ENCODE measurements at regions not wholly inside any gene's neighbourhood (a gene's known extent, or its start where the extent isn't known, plus 50 kb on each side); places are given as distances from the start of the nearest gene placed in this dataset.

GRCh38 chr10:111703986-111704385 is 479.6 kb downstream of the GPAM start:
- TF ChIP-seq CTCF (IDR thresholded peaks at IDR 0.05) (no peak), EZH2 (IDR thresholded peaks at IDR 0.05; ENCODE audit: borderline replicate concordance, insufficient read depth, low read depth, low read length, poor library complexity, severe bottlenecking) (no peak)
